Fibroblast of mammary gland (primary cell): ENCODE measurements at regions not wholly inside any gene's neighbourhood (a gene's known extent, or its start where the extent isn't known, plus 50 kb on each side); places are given as distances from the start of the nearest gene placed in this dataset.

Experiments used
- DNase-seq: peaks from one replicate; pipeline ENCODE4 v3.0.0-alpha.2; 2010; ENCODE audit warnings: low read depth
- H3K4me3 ChIP-seq: 2 replicates; pipeline ENCODE4 v1.5.1; 2011; ENCODE audit warnings: low read depth, mild to moderate bottlenecking, low read length, moderate library complexity; ENCODE audit not compliant: control insufficient read depth
- CTCF ChIP-seq: conservative IDR thresholded peaks from 2 replicates; pipeline ENCODE4 v1.5.1; 2011; ENCODE audit warnings: low read depth, low read length, inconsistent platforms; ENCODE audit not compliant: control insufficient read depth, insufficient read depth

GRCh38 chr21:15138490-15138889, 73.7 kb upstream of the NRIP1 start:
- H3K4me3 ChIP-seq, result no peak overlapping the region
- no peak for TF ChIP-seq CTCF
- DNase-seq, result no peak

- DNase-seq, result no peak
- H3K4me3 ChIP-seq, result no peak overlapping the region
- TF ChIP-seq CTCF, result no peak
These were observed 75.1 kb upstream of the NRIP1 start for GRCh38 chr21:15139898-15140297.

GRCh38 chr21:15140321-15141019, 75.7 kb upstream of the NRIP1 start:
- no peak for TF ChIP-seq CTCF
- no peak overlapping the region for H3K4me3 ChIP-seq
- no peak for DNase-seq

- no peak for TF ChIP-seq CTCF
- no peak overlapping the region for H3K4me3 ChIP-seq
- DNase-seq, result no peak
These were observed 76.6 kb upstream of the NRIP1 start for GRCh38 chr21:15141261-15141970.

- no peak for TF ChIP-seq CTCF
- no peak for DNase-seq
- H3K4me3 ChIP-seq, result no peak overlapping the region
These were observed 79.2 kb upstream of the NRIP1 start for GRCh38 chr21:15144026-15144425.

GRCh38 chr21:15148437-15148836, 83.6 kb upstream of the NRIP1 start:
- no peak for DNase-seq
- H3K4me3 ChIP-seq, result no peak overlapping the region
- no peak for TF ChIP-seq CTCF
